GM21723 (cell line): ENCODE measurements at regions not wholly inside any gene's neighbourhood (a gene's known extent, or its start where the extent isn't known, plus 50 kb on each side); places are given as distances from the start of the nearest gene placed in this dataset.
"Not testable (repeated sequence)": the region's sequence is repeated elsewhere in the genome, so short reads cannot be mapped to it uniquely, and the experiment has no call there.

Source experiments
- ATAC-seq: cut with Tn5 transposase; IDR thresholded peaks from one replicate; pipeline ENCODE4 v1.9.1; 2021; ENCODE audit warnings: mild to moderate bottlenecking, moderate library complexity; ENCODE audit not compliant: unreplicated experiment

- ATAC-seq: not testable (repeated sequence)
Measured at GRCh38 chr7:149930374-149931068, 56.8 kb downstream of the ATP6V0E2 start.

- ATAC-seq: not testable (repeated sequence)
Measured at GRCh38 chr7:149933776-149934175, 60.0 kb downstream of the ATP6V0E2 start.

- ATAC-seq: not testable (repeated sequence)
Measured at GRCh38 chr7:149947346-149947745, 73.6 kb downstream of the ATP6V0E2 start.

- ATAC-seq: not testable (repeated sequence)
Measured at GRCh38 chr7:149948444-149948843, 74.7 kb downstream of the ATP6V0E2 start.

GRCh38 chr7:149949863-149950577 is 76.3 kb downstream of the ATP6V0E2 start:
- not testable (repeated sequence) for ATAC-seq

- not testable (repeated sequence) for ATAC-seq
Measured at GRCh38 chr7:149950578-149950924, 76.8 kb downstream of the ATP6V0E2 start.

- not testable (repeated sequence) for ATAC-seq
Measured at GRCh38 chr7:149951579-149951978, 77.8 kb downstream of the ATP6V0E2 start.

GRCh38 chr7:149958880-149959279 is 85.1 kb downstream of the ATP6V0E2 start:
- not testable (repeated sequence) for ATAC-seq

GRCh38 chr7:149960863-149961262 is 87.1 kb downstream of the ATP6V0E2 start:
- not testable (repeated sequence) for ATAC-seq

GRCh38 chr7:149961878-149962277 is 88.1 kb downstream of the ATP6V0E2 start:
- ATAC-seq: not testable (repeated sequence)

GRCh38 chr7:149962685-149963319 is 89.0 kb downstream of the ATP6V0E2 start:
- not testable (repeated sequence) for ATAC-seq

GRCh38 chr7:149963985-149964384 is 90.2 kb downstream of the ATP6V0E2 start:
- not testable (repeated sequence) for ATAC-seq

GRCh38 chr7:149966444-149966843 is 92.7 kb downstream of the ATP6V0E2 start:
- not testable (repeated sequence) for ATAC-seq

- ATAC-seq: not testable (repeated sequence)
Measured at GRCh38 chr7:149972977-149973376, 99.2 kb downstream of the ATP6V0E2 start.

- ATAC-seq: not testable (repeated sequence)
Measured at GRCh38 chr7:149973681-149974080, 99.9 kb downstream of the ATP6V0E2 start.

- ATAC-seq: not testable (repeated sequence)
Measured at GRCh38 chr7:149975608-149976007, 101.8 kb downstream of the ATP6V0E2 start.

- ATAC-seq: not testable (repeated sequence)
Measured at GRCh38 chr7:149978537-149978936, 104.8 kb downstream of the ATP6V0E2 start.

GRCh38 chr7:149978944-149979343 is 105.2 kb downstream of the ATP6V0E2 start:
- ATAC-seq: not testable (repeated sequence)

- ATAC-seq: not testable (repeated sequence)
Measured at GRCh38 chr7:149982537-149983112, 108.9 kb downstream of the ATP6V0E2 start.

- not testable (repeated sequence) for ATAC-seq
Measured at GRCh38 chr7:149986866-149987265, 113.1 kb downstream of the ATP6V0E2 start.

- ATAC-seq: not testable (repeated sequence)
Measured at GRCh38 chr7:149991652-149992302, 118.0 kb downstream of the ATP6V0E2 start.
